Nucleus accumbens (tissue), 56 donors: ENCODE measurements at regions not wholly inside any gene's neighbourhood (a gene's known extent, or its start where the extent isn't known, plus 50 kb on each side); places are given as distances from the start of the nearest gene placed in this dataset.
A peak's percentile ranks its signal among the peaks of the same experiment; 100 is the strongest.

ENCODE experiments used
- DNase-seq, 56 donors: peaks; one replicate each; lab custom pipeline; 2025; lab: John Stamatoyannopoulos, UW

GRCh38 chr1:68378296-68379084 is 71.3 kb downstream of the RPE65 start:
- DNase-seq = no peak

- DNase-seq = no peak
Measured at GRCh38 chr1:68377098-68377497, 72.7 kb downstream of the RPE65 start.

- no peak for DNase-seq
Measured at GRCh38 chr1:68376441-68376840, 73.3 kb downstream of the RPE65 start.

GRCh38 chr1:68375919-68376318 is 73.8 kb downstream of the RPE65 start:
- DNase-seq = peak in 5 of 56 donors; percentile 2 to 12 (median 3)

GRCh38 chr1:68373173-68373572 is 76.6 kb downstream of the RPE65 start:
- no peak for DNase-seq

GRCh38 chr1:68372487-68372886 is 77.3 kb downstream of the RPE65 start:
- DNase-seq = no peak

- no peak for DNase-seq
Measured at GRCh38 chr1:68370101-68370915, 79.4 kb downstream of the RPE65 start.

- no peak for DNase-seq
Measured at GRCh38 chr1:68366572-68366971, 83.2 kb downstream of the RPE65 start.

- no peak for DNase-seq
Measured at GRCh38 chr1:68365709-68366382, 83.9 kb downstream of the RPE65 start.

GRCh38 chr1:68363339-68363738 is 86.4 kb downstream of the RPE65 start:
- DNase-seq = no peak

- no peak for DNase-seq
Measured at GRCh38 chr1:68361346-68361910, 88.3 kb downstream of the RPE65 start.

GRCh38 chr1:68359045-68359444 is 90.7 kb downstream of the RPE65 start:
- DNase-seq = no peak

- DNase-seq = peak in 8 of 56 donors; percentile 1 to 32 (median 8)
Measured at GRCh38 chr1:68358439-68358838, 91.3 kb downstream of the RPE65 start.

- no peak for DNase-seq
Measured at GRCh38 chr1:68355614-68356013, 94.1 kb downstream of the RPE65 start.

GRCh38 chr1:68352202-68352601 is 97.6 kb downstream of the RPE65 start:
- DNase-seq = no peak

- peak in 6 of 56 donors; percentile 3 to 16 (median 6) for DNase-seq
Measured at GRCh38 chr1:68347415-68347814, 102.3 kb downstream of the RPE65 start.

- DNase-seq = no peak
Measured at GRCh38 chr1:68346188-68346808, 103.5 kb downstream of the RPE65 start.

GRCh38 chr1:68344208-68344607 is 105.5 kb downstream of the RPE65 start:
- DNase-seq = no peak

- no peak for DNase-seq
Measured at GRCh38 chr1:68340951-68341350, 108.6 kb upstream of the WLS start.

- DNase-seq = no peak
Measured at GRCh38 chr1:68339505-68339904, 107.2 kb upstream of the WLS start.
